SK-N-SH (cell line): ENCODE measurements at regions not wholly inside any gene's neighbourhood (a gene's known extent, or its start where the extent isn't known, plus 50 kb on each side); places are given as distances from the start of the nearest gene placed in this dataset.

Experiments
- CTCF ChIA-PET: fragments of 300-600, 350-600 bp; formaldehyde crosslinking; extraction: SDS; loops from one replicate; lab custom pipeline; 2021; lab: Yijun Ruan, JAX
- POLR2A ChIA-PET: fragments of 350-600 bp; sonication (Branson Sonifier 250); formaldehyde crosslinking; extraction: SDS; loops from one replicate; lab custom pipeline; 2020; ENCODE audit warnings: antibody characterized with exemption, inconsistent platforms; lab: Yijun Ruan, JAX
- DNase-seq: peaks from one replicate; pipeline ENCODE4 v3.0.0; 2012
- H2AFZ ChIP-seq: fragments of 200-600 bp; sonication (generic); 2 replicates; pipeline ENCODE4 v1.8.1; 2016; ENCODE audit warnings: antibody characterized with exemption, mild to moderate bottlenecking, low read depth
- H3F3A ChIP-seq: fragments of 200-600 bp; sonication (generic); replicated peaks from 2 replicates; pipeline ENCODE3; 2016; ENCODE audit warnings: antibody characterized with exemption, mild to moderate bottlenecking; ENCODE audit not compliant: insufficient read depth
- H3K27ac ChIP-seq, 2 experiments: fragments of 200-500 bp in 1 of 2; fragments of 200-600 bp in 1 of 2; sonication (Bioruptor generic) in 1 of 2; sonication (generic), shearing (Covaris generic) in 1 of 2; 2 replicates each; pipeline versions ENCODE4 v1.5.1 to v1.6.1; 2014 to 2016; ENCODE audit warnings: low read depth in 2 of 2, inconsistent platforms in 1 of 2, low read length in 1 of 2, mild to moderate bottlenecking in 1 of 2, mixed read lengths in 1 of 2
- H3K27me3 ChIP-seq: fragments of 200-600 bp; sonication (generic), shearing (Covaris generic); 2 replicates; pipeline ENCODE4 v1.6.1; 2016; ENCODE audit warnings: mixed run types; ENCODE audit not compliant: insufficient read depth
- H3K36me3 ChIP-seq, 2 experiments: fragments of 200-500 bp in 1 of 2; fragments of 200-600 bp in 1 of 2; sonication (Bioruptor generic) in 1 of 2; sonication (generic) in 1 of 2; replicated peaks in 1 of 2; 2 replicates each; pipeline versions ENCODE3 to v1.5.1; 2014 to 2016; ENCODE audit warnings: low read length in 1 of 2, mild to moderate bottlenecking in 1 of 2; ENCODE audit not compliant: insufficient read depth in 2 of 2, control insufficient read depth in 1 of 2
- H3K4me1 ChIP-seq, 2 experiments: fragments of 200-500 bp in 1 of 2; fragments of 200-600 bp in 1 of 2; sonication (Bioruptor generic) in 1 of 2; sonication (generic), shearing (Covaris generic) in 1 of 2; 2 replicates each; pipeline versions ENCODE4 v1.5.1 to v1.6.1; 2014 to 2016; ENCODE audit warnings: low read depth in 1 of 2, low read length in 1 of 2, mixed run types in 1 of 2; ENCODE audit not compliant: insufficient read depth in 2 of 2, control insufficient read depth in 1 of 2
- H3K4me2 ChIP-seq: fragments of 200-600 bp; sonication (generic), shearing (Covaris generic); 2 replicates; pipeline ENCODE4 v1.6.1; 2017; ENCODE audit warnings: mixed run types
- H3K4me3 ChIP-seq, 2 experiments: fragments of 200-500 bp in 1 of 2; fragments of 200-600 bp in 1 of 2; sonication (Bioruptor generic) in 1 of 2; sonication (generic), shearing (Covaris generic) in 1 of 2; 2 replicates each; pipeline versions ENCODE4 v1.5.1 to v1.8.1; 2014 to 2016; ENCODE audit warnings: low read depth in 2 of 2, inconsistent platforms in 1 of 2, low read length in 1 of 2, mild to moderate bottlenecking in 1 of 2, mixed read lengths in 1 of 2, moderate library complexity in 1 of 2
- H3K79me2 ChIP-seq: fragments of 200-600 bp; sonication (generic); 2 replicates; pipeline ENCODE4 v1.8.1; 2017; ENCODE audit warnings: mild to moderate bottlenecking; ENCODE audit not compliant: insufficient read depth
- H3K9ac ChIP-seq: fragments of 200-600 bp; sonication (generic); 2 replicates; pipeline ENCODE4 v1.6.1; 2017; ENCODE audit warnings: mixed run types
- H3K9me2 ChIP-seq: fragments of 200-600 bp; sonication (generic); 2 replicates; pipeline ENCODE4 v1.6.1; 2017; ENCODE audit warnings: mixed run types
- H3K9me3 ChIP-seq: fragments of 200-600 bp; sonication (generic); 2 replicates; pipeline ENCODE4 v1.6.1; 2017; ENCODE audit warnings: mixed run types, mild to moderate bottlenecking, moderate library complexity
- H4K20me1 ChIP-seq: fragments of 200-600 bp; sonication (generic); 2 replicates; pipeline ENCODE4 v1.6.1; 2017; ENCODE audit warnings: mild to moderate bottlenecking, mixed run types; ENCODE audit not compliant: insufficient read depth
- CTCF ChIP-seq: fragments of 200-600 bp; sonication (generic); IDR thresholded peaks from 2 replicates; pipeline ENCODE4 v1.6.1; 2017; ENCODE audit warnings: antibody characterized with exemption, mild to moderate bottlenecking, moderate library complexity
- ELF1 ChIP-seq: IDR thresholded peaks from 2 replicates; pipeline ENCODE4 v1.4.0; 2012
- EZH2phosphoT487 ChIP-seq: fragments of 200-600 bp; sonication (generic); IDR thresholded peaks from 2 replicates; pipeline ENCODE4 v1.6.1; 2017; ENCODE audit warnings: low read depth, mixed run types, mild to moderate bottlenecking, antibody characterized with exemption, moderate library complexity, borderline replicate concordance
- FOSL2 ChIP-seq: IDR thresholded peaks from 2 replicates; pipeline ENCODE4 v1.4.0; 2012; ENCODE audit warnings: low read depth, mild to moderate bottlenecking, moderate library complexity, borderline replicate concordance
- FOXM1 ChIP-seq: IDR thresholded peaks from 2 replicates; pipeline ENCODE4 v1.4.0; 2012; ENCODE audit warnings: low read depth, mild to moderate bottlenecking
- GABPA ChIP-seq: IDR thresholded peaks from 2 replicates; pipeline ENCODE4 v1.4.0; 2012; ENCODE audit warnings: low read depth, mild to moderate bottlenecking
- MEF2A ChIP-seq: IDR thresholded peaks from 2 replicates; pipeline ENCODE4 v1.4.0; 2012; ENCODE audit warnings: low read depth, borderline replicate concordance
- MXI1 ChIP-seq: IDR thresholded peaks from 2 replicates; pipeline ENCODE4 v1.6.1; 2012; ENCODE audit warnings: mild to moderate bottlenecking, low read depth, low read length, improper control_type of control experiment
- PBX3 ChIP-seq: IDR thresholded peaks from 2 replicates; pipeline ENCODE4; 2012
- RCOR1 ChIP-seq: fragments of 150-350 bp; IDR thresholded peaks from 2 replicates; pipeline ENCODE4 v1.6.1; 2017; ENCODE audit warnings: antibody characterized with exemption, low read length
- SIN3A ChIP-seq: IDR thresholded peaks from 2 replicates; pipeline ENCODE4 v1.6.1; 2012; ENCODE audit warnings: low read depth, mild to moderate bottlenecking, low read length, moderate library complexity, borderline replicate concordance
- SMC3 ChIP-seq: IDR thresholded peaks from 2 replicates; pipeline ENCODE4 v1.6.1; 2012; ENCODE audit warnings: low read depth, low read length, improper control_type of control experiment
- TAF1 ChIP-seq: IDR thresholded peaks from 2 replicates; pipeline ENCODE4 v1.6.1; 2012; ENCODE audit warnings: low read depth, mild to moderate bottlenecking, low read length, moderate library complexity, borderline replicate concordance
- TCF12 ChIP-seq: IDR thresholded peaks from 2 replicates; pipeline ENCODE4 v1.4.0; 2012
- ZBTB33 ChIP-seq: IDR thresholded peaks from 2 replicates; pipeline ENCODE4 v1.4.0; 2012; ENCODE audit warnings: low read depth, borderline replicate concordance
- WGBS: methylation state at CpG from one replicate; pipeline ENCODE4 v1.1.6; 2017; ENCODE audit warnings: low lambda C conversion rate; 5-methylcytosine and 5-hydroxymethylcytosine counted together

- DNase-seq, result no peak
- peaks cover 27% of the 10 kb centered on the region; the same call in 1 of the 2 replicates for H3K27me3 ChIP-seq
- H4K20me1 ChIP-seq, result no peaks in the 10 kb centered on the region
- 26% methylated on average over 3 of the region's 3 CpGs for WGBS
- no peaks in the 10 kb centered on the region for H3F3A ChIP-seq
- no peaks in the 10 kb centered on the region for H3K9me2 ChIP-seq
- no peaks in the 10 kb centered on the region for H3K4me1 ChIP-seq
- 0 out of 2 replicates have a peak, but pooled peaks cover 4% of the 10 kb centered on the region for H3K9me3 ChIP-seq
- POLR2A ChIA-PET, result no interaction called here
- H3K27ac ChIP-seq, result no peak overlapping the region
- TF ChIP-seq CTCF (no peak), TAF1 (no peak), ELF1 (no peak), MXI1 (no peak), EZH2phosphoT487 (no peak), FOXM1 (no peak), SIN3A (no peak), ZBTB33 (no peak), SMC3 (no peak), GABPA (no peak), FOSL2 (no peak), MEF2A (no peak), TCF12 (no peak), RCOR1 (no peak), PBX3 (no peak)
- TF ChIP-seq, all 33 proteins: peak for 0
- CTCF ChIA-PET, result interaction anchor here (0.7 to 6.2 kb wide), 9 partner anchors 9 to 102 kb away, joined by 3 to 85 read pairs (median 4); no protein-coding TSS in a partner anchor
- H3K9ac ChIP-seq, result no peak overlapping the region
- no peak overlapping the region for H3K4me2 ChIP-seq
- H2AFZ ChIP-seq, result no peak overlapping the region
- H3K4me3 ChIP-seq, result no peak overlapping the region
- no peaks in the 10 kb centered on the region for H3K79me2 ChIP-seq
- H3K36me3 ChIP-seq, result no peaks in the 10 kb centered on the region
Measured at GRCh38 chr3:184471439-184471838, 90.1 kb upstream of the EPHB3 start.
